ENCODE measurements at regions not wholly inside any gene's neighbourhood (a gene's known extent, or its start where the extent isn't known, plus 50 kb on each side); places are given as distances from the start of the nearest gene placed in this dataset.

GRCh38 chr12:30095511-30095910, 311.8 kb upstream of the TMTC1 start:
- TF ChIP-seq POLR2A (IDR thresholded peaks at IDR 0.05; ENCODE audit: low read depth, low read length) (no peak), CTCF (conservative IDR thresholded peaks at IDR 0.05; ENCODE audit: low read depth, low read length) (no peak)
